CD4-positive, CD25-positive, alpha-beta regulatory T cell (primary cell): ENCODE measurements at regions not wholly inside any gene's neighbourhood (a gene's known extent, or its start where the extent isn't known, plus 50 kb on each side); places are given as distances from the start of the nearest gene placed in this dataset.

Experiments used
- ATAC-seq, 2 donors: fragments of 150-1000 bp; cut with Tn5 transposase; one replicate each; pipeline ENCODE4 v1.10.0; 2021; ENCODE audit warnings: low read depth in 2 of 2, moderate number of reproducible peaks in 2 of 2, moderate library complexity in 1 of 2
- DNase-seq, 3 donors: peaks; one replicate each; pipeline versions ENCODE4 v3.0.0 to v3.0.0-alpha.2; 2012 to 2022; ENCODE audit warnings: mixed read lengths in 1 of 3
- H3K27ac ChIP-seq: one replicate; pipeline ENCODE4 v1.7.0; 2013; ENCODE audit warnings: mild to moderate bottlenecking, low read length; ENCODE audit not compliant: insufficient read depth, poor library complexity, severe bottlenecking
- H3K27me3 ChIP-seq: one replicate; pipeline ENCODE4 v1.7.0; 2013; ENCODE audit warnings: low read length; ENCODE audit not compliant: control insufficient read depth, insufficient read depth
- H3K36me3 ChIP-seq: one replicate; pipeline ENCODE4 v1.7.0; 2013; ENCODE audit warnings: mild to moderate bottlenecking, low read length, moderate library complexity; ENCODE audit not compliant: control insufficient read depth, insufficient read depth
- H3K4me1 ChIP-seq: 2 replicates; pipeline ENCODE4 v1.7.0; 2013; ENCODE audit warnings: mild to moderate bottlenecking, low read length; ENCODE audit not compliant: insufficient read depth, control insufficient read depth, poor library complexity, severe bottlenecking
- H3K4me3 ChIP-seq: one replicate; pipeline ENCODE4 v1.7.0; 2013; ENCODE audit warnings: low read depth, mild to moderate bottlenecking, low read length, moderate library complexity
- H3K9me3 ChIP-seq, 2 experiments: 1 replicate in 1 of 2; 2 replicates in 1 of 2; pipeline ENCODE4 v1.7.0; 2013; ENCODE audit warnings: low read length in 2 of 2, mild to moderate bottlenecking in 1 of 2, moderate library complexity in 1 of 2; ENCODE audit not compliant: control insufficient read depth in 2 of 2
- H3K27ac Mint-ChIP-seq, 3 donors: one replicate each; pipeline ENCODE4 v1.8.0; 2020 to 2022; ENCODE audit warnings: mild to moderate bottlenecking in 3 of 3, mixed read lengths in 3 of 3, moderate library complexity in 2 of 3
- H3K27me3 Mint-ChIP-seq: one replicate; pipeline ENCODE4 v1.8.0; 2022; ENCODE audit warnings: mild to moderate bottlenecking, mixed read lengths
- H3K36me3 Mint-ChIP-seq: one replicate; pipeline ENCODE4 v1.8.0; 2020; ENCODE audit warnings: mixed read lengths
- H3K4me1 Mint-ChIP-seq, 4 donors: one replicate each; pipeline ENCODE4 v1.8.0; 2020 to 2022; ENCODE audit warnings: mixed read lengths in 4 of 4, mild to moderate bottlenecking in 1 of 4
- H3K4me3 Mint-ChIP-seq, 4 donors: one replicate each; pipeline ENCODE4 v1.8.0; 2020 to 2022; ENCODE audit warnings: mild to moderate bottlenecking in 4 of 4, mixed read lengths in 4 of 4, moderate library complexity in 3 of 4
- H3K9me3 Mint-ChIP-seq, 7 donors: one replicate each; pipeline ENCODE4 v1.8.0; 2020 to 2022; ENCODE audit warnings: mixed read lengths in 7 of 7, mild to moderate bottlenecking in 3 of 7, moderate library complexity in 2 of 7

DNA sequence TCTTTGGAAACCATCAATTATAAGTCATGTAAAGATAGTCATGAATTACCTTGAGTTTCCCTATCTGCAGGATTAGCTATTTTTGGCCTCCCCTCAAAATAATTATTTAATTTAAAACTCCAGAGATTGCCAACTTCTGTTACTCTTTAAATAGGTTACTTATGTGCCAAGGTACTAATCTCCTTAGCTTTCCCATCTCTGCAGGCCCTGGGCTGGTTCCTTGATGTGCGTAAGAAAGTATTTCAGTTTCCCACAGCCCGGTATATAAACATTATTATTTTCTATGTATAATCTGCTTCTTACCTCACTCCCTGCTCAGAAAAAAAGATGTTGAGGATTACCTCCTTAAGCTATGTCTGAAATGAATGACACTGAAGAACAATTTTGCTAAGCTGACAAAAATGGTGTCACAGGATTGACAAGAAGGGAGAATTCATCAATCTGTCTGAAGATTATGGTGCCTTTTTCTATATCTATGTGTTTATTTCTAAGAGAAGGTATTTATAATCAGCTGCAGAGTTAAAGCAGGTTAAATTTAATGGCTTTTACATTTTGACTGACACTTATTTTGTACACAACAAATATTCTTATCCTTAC, 1697.2 kb upstream of the PCDH20 start:
- Mint-ChIP-seq H3K27ac (no peak overlapping the region), H3K4me3 (no peak overlapping the region), H3K36me3 (no peaks in the 10 kb centered on the region), H3K4me1 (no peaks in the 10 kb centered on the region), H3K9me3 (peaks cover 0 to 8% (median 4%) of the 10 kb centered on the region in 7 donors), H3K27me3 (no peaks in the 10 kb centered on the region)
- no peaks in the 10 kb centered on the region for H3K27me3 ChIP-seq
- H3K9me3 ChIP-seq, result peaks cover 0 to 5% of the 10 kb centered on the region in 2 experiments
- H3K4me1 ChIP-seq, result no peaks in the 10 kb centered on the region
- H3K36me3 ChIP-seq, result no peaks in the 10 kb centered on the region
- DNase-seq (no peak), ATAC-seq (no peak)
- no peak overlapping the region for H3K4me3 ChIP-seq
- H3K27ac ChIP-seq, result no peak overlapping the region

DNA sequence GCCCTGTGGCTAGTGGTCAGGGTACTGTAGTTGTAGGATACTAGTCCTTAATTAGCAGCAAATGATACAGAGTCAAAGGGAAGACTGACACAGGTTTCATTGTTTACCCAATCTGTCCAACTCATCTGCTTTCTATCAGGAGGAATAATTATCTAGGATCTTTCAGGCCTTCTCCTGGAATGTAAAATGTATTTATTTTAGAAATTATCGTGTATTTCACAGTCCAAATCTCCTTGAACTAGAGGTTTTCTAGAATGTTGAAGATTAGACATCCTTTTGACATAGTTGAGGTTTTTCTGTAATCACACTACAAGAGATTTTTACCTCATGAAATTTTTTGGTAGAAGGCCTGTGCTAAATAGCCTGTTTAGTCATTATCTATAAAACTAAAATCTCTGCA, 1694.8 kb upstream of the PCDH20 start:
- H3K4me1 Mint-ChIP-seq, result no peaks in the 10 kb centered on the region

DNA sequence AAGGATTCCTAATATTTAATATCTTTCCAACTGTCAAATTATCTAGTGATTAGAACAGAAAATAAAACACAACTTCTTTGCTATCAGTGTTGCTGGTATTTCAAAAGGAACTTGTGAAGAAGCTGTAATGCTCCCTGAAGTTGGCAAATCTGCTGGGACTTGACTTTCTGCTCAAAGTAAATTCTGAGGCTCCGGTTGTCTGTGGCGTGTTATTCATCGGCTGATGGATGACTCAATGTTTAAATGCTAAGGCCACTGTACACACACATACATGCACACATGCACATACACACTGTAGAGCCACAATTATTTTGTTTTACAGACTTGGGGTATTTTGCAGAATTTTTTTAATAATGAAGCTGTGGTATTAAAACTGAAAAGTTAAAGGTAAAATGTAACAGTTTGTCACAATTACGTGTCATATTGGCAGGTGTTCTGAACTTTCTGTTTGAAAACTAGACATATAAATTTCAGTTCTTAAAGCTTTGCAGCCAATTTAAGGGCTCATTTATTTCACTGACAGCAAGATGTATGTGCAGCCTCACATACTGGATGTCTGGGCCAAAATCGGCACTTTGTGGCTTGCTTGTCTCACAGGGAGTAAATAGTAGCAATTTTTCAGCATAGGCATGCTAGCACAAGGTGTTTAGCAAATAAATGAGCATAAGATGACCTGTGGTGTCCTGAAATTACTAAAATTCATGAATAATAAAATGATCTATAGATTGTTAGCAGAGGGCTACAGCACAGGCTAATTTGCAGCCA, 1691.7 kb upstream of the PCDH20 start:
- Histone ChIP-seq H3K9me3 (no peaks in the 10 kb centered on the region), H3K27me3 (no peaks in the 10 kb centered on the region), H3K27ac (no peak overlapping the region), H3K4me1 (no peaks in the 10 kb centered on the region), H3K36me3 (no peaks in the 10 kb centered on the region), H3K4me3 (no peak overlapping the region)
- Mint-ChIP-seq H3K4me3 (no peak overlapping the region), H3K4me1 (no peaks in the 10 kb centered on the region), H3K27ac (no peak overlapping the region), H3K36me3 (no peaks in the 10 kb centered on the region), H3K27me3 (no peaks in the 10 kb centered on the region), H3K9me3 (peaks cover 0 to 11% (median 4%) of the 10 kb centered on the region in 7 donors)
- ATAC-seq, result no peak
- no peak for DNase-seq

More for the DNA sequence above, 1694.8 kb upstream of the PCDH20 start:
- H3K27me3 Mint-ChIP-seq, result no peaks in the 10 kb centered on the region
- ATAC-seq (no peak), DNase-seq (no peak)
- Histone ChIP-seq H3K9me3 (peaks cover 0 to 5% of the 10 kb centered on the region in 2 experiments), H3K36me3 (no peaks in the 10 kb centered on the region), H3K4me3 (no peak overlapping the region), H3K27me3 (no peaks in the 10 kb centered on the region), H3K27ac (no peak overlapping the region), H3K4me1 (no peaks in the 10 kb centered on the region)
- no peak overlapping the region for H3K27ac Mint-ChIP-seq
- no peak overlapping the region for H3K4me3 Mint-ChIP-seq
- no peaks in the 10 kb centered on the region for H3K36me3 Mint-ChIP-seq
- H3K9me3 Mint-ChIP-seq, result peaks cover 0 to 8% (median 5%) of the 10 kb centered on the region in 7 donors

GRCh38 chr13:63094717-63095116, 1679.1 kb upstream of the PCDH20 start:
- ATAC-seq (no peak), DNase-seq (no peak)
- no peaks in the 10 kb centered on the region for H3K27me3 ChIP-seq
- no peaks in the 10 kb centered on the region for H3K36me3 ChIP-seq
- Mint-ChIP-seq H3K4me3 (no peak overlapping the region), H3K27me3 (no peaks in the 10 kb centered on the region), H3K27ac (no peak overlapping the region), H3K9me3 (peaks cover under 1 to 46% (median 6%) of the 10 kb centered on the region in 7 donors), H3K4me1 (no peaks in the 10 kb centered on the region), H3K36me3 (no peaks in the 10 kb centered on the region)
- H3K4me3 ChIP-seq, result no peak overlapping the region
- H3K4me1 ChIP-seq, result no peaks in the 10 kb centered on the region
- no peak overlapping the region for H3K27ac ChIP-seq
- H3K9me3 ChIP-seq, result no peaks in the 10 kb centered on the region

DNA sequence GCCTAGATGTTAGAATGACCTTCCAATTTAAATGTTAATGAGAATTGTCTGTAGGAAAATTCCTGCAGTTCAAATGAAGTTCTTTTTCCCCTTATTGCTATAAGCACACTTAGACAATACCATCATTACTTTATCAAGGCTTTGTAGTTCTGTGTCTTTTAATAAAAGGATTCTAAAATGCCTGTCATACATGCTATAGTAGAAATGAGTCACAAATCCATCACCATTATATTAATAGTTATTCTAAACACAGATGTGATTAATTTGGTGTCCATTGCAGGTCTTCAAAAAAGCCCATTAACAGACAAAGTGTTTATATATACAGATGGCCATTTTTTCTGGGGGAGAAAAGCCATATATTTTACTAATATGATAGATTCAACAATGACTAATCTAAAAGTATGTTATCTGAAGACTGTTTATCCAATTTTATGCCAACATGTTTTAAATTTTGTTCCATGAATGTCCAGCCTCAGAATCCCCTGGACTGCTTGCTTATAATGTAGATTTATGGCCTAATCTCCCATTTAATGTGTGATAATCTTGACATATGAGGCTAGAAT, 1678.3 kb upstream of the PCDH20 start:
- H3K4me1 ChIP-seq, result no peaks in the 10 kb centered on the region
- Mint-ChIP-seq H3K27ac (no peak overlapping the region), H3K9me3 (peaks cover 0 to 44% (median 5%) of the 10 kb centered on the region in 7 donors), H3K36me3 (no peaks in the 10 kb centered on the region), H3K27me3 (no peaks in the 10 kb centered on the region), H3K4me1 (no peaks in the 10 kb centered on the region), H3K4me3 (no peak overlapping the region)
- no peaks in the 10 kb centered on the region for H3K27me3 ChIP-seq
- DNase-seq, result no peak
- ATAC-seq, result no peak
- H3K9me3 ChIP-seq, result no peaks in the 10 kb centered on the region
- no peak overlapping the region for H3K4me3 ChIP-seq
- H3K27ac ChIP-seq, result no peak overlapping the region
- no peaks in the 10 kb centered on the region for H3K36me3 ChIP-seq

DNA sequence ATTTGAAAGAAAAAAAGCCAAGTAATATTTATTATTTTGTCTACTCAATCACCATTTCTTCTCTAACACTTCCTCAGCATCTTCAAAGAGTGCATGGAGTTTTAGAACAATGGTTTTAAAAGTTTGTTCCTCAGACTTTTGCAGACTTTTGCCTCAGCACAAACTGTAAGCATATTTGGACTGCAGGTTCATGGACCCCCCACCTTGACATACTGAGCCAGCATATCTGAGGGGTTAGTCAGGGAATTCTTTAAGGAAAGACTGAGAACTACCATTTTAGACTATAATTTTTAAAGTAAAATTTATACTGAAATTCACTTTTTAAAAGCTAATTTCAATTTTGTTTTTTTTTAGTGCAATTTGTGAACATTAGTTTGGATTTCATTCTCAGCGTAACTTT, 1676.8 kb upstream of the PCDH20 start:
- Mint-ChIP-seq H3K27me3 (no peaks in the 10 kb centered on the region), H3K4me3 (no peak overlapping the region), H3K9me3 (peaks cover 0 to 39% (median 8%) of the 10 kb centered on the region in 7 donors), H3K36me3 (no peaks in the 10 kb centered on the region), H3K27ac (no peak overlapping the region), H3K4me1 (no peaks in the 10 kb centered on the region)
- no peaks in the 10 kb centered on the region for H3K27me3 ChIP-seq
- H3K27ac ChIP-seq, result no peak overlapping the region
- no peaks in the 10 kb centered on the region for H3K36me3 ChIP-seq
- H3K4me3 ChIP-seq, result no peak overlapping the region
- DNase-seq (no peak), ATAC-seq (no peak)
- H3K4me1 ChIP-seq, result no peaks in the 10 kb centered on the region
- no peaks in the 10 kb centered on the region for H3K9me3 ChIP-seq

- Histone ChIP-seq H3K4me3 (no peak overlapping the region), H3K4me1 (no peaks in the 10 kb centered on the region), H3K9me3 (peaks cover 0 to 6% of the 10 kb centered on the region in 2 experiments), H3K36me3 (no peaks in the 10 kb centered on the region), H3K27me3 (no peaks in the 10 kb centered on the region), H3K27ac (no peak overlapping the region)
- DNase-seq, result no peak
- H3K27me3 Mint-ChIP-seq, result no peaks in the 10 kb centered on the region
- H3K9me3 Mint-ChIP-seq, result peaks cover 0 to 30% (median 5%) of the 10 kb centered on the region in 7 donors
- H3K27ac Mint-ChIP-seq, result no peak overlapping the region
- H3K36me3 Mint-ChIP-seq, result no peaks in the 10 kb centered on the region
- no peak for ATAC-seq
- no peaks in the 10 kb centered on the region for H3K4me1 Mint-ChIP-seq
- H3K4me3 Mint-ChIP-seq, result no peak overlapping the region
Measured at GRCh38 chr13:63090524-63090923, 1674.9 kb upstream of the PCDH20 start.
